WERI-Rb-1 (cell line): ENCODE measurements at regions not wholly inside any gene's neighbourhood (a gene's known extent, or its start where the extent isn't known, plus 50 kb on each side); places are given as distances from the start of the nearest gene placed in this dataset.

Experiments used
- DNase-seq: peaks from one replicate; pipeline ENCODE4 v3.0.0-alpha.2; 2020
- H3K27ac ChIP-seq: fragments of 250-450 bp; sonication (Bioruptor Pico); 2 replicates; pipeline ENCODE4 v1.5.1; 2020; ENCODE audit warnings: mild to moderate bottlenecking, moderate library complexity
- H3K27me3 ChIP-seq: fragments of 250-450 bp; sonication (Bioruptor Pico); 2 replicates; pipeline ENCODE4 v1.5.1; 2021; ENCODE audit warnings: mild to moderate bottlenecking, low read depth, moderate library complexity; ENCODE audit not compliant: insufficient read depth, severe bottlenecking
- H3K36me3 ChIP-seq: fragments of 250-450 bp; sonication (Bioruptor Pico); 2 replicates; pipeline ENCODE4 v1.5.1; 2020; ENCODE audit warnings: mild to moderate bottlenecking, moderate library complexity
- H3K4me3 ChIP-seq: 2 replicates; pipeline ENCODE4 v1.5.1; 2011; ENCODE audit warnings: low read depth, mild to moderate bottlenecking, control low read depth, low read length
- H3K9me3 ChIP-seq: fragments of 250-450 bp; sonication (Bioruptor Pico); 2 replicates; pipeline ENCODE4 v1.5.1; 2021; ENCODE audit warnings: mild to moderate bottlenecking, moderate library complexity; ENCODE audit not compliant: severe bottlenecking
- TF ChIP-seq, protein P1 (sequence below): IDR thresholded peaks from 2 replicates; pipeline ENCODE4 v1.5.1; 2011; ENCODE audit warnings: low read depth, mild to moderate bottlenecking, control low read depth, inconsistent platforms, low read length

DNA sequence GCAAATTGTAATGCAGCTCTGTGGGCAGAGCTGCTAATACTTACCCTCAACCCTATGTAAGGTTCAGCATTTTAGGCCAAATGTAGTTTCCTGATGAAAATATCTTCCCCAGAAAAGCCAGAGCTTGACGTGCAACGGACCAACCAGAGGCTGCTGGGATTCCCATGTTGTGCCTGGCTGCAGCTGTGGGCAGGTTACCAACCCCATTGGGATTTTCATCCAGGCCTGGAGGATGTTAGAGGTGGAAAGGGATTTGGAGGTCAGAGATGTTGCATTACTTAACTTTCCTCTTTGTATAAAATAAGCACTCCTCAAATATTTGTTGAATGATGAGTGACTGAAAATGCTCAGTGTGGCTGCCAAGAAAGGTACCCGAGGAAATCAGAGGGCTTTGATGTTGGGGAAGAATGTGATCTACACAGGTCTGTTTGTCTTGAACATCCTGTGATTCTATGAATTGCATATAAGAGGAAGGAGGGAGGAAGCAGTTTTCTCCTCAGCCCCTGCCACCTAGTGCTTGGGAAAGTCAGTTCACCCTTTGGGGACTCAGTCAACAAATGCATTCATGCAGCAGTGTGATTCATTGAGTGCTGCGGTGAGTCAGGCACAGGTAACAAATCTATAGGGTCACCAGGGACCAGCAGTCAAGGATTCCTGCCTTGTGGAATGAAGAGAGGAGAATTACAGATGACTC, 487.2 kb downstream of the RPS24 start:
- peak; percentile 49 for DNase-seq

DNA sequence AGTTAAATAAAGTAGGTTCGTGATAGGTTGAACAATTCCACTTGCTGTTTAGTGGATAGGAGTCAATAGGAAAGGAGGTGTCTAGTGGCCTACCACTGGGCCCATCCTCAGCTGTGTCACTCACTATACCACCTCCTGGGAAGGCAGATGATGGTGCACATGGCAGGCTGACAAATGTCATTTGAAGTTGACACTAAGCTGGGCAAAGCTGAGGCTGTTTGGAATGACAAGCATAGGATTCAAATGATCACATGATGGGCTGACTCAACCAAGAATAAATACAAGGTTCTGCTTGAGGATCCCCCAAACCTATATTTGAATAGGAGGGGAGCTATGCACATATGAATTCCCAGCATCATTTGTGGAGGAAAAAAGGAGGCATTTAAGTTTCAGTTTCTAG, 489.8 kb downstream of the RPS24 start:
- no peak overlapping the region for H3K27ac ChIP-seq

More for the DNA sequence above, 487.2 kb downstream of the RPS24 start:
- Histone ChIP-seq H3K9me3 (no peaks in the 10 kb centered on the region), H3K36me3 (no peaks in the 10 kb centered on the region), H3K4me3 (no peak overlapping the region), H3K27ac (no peak overlapping the region), H3K27me3 (no peaks in the 10 kb centered on the region)
- TF ChIP-seq, protein P1, sequence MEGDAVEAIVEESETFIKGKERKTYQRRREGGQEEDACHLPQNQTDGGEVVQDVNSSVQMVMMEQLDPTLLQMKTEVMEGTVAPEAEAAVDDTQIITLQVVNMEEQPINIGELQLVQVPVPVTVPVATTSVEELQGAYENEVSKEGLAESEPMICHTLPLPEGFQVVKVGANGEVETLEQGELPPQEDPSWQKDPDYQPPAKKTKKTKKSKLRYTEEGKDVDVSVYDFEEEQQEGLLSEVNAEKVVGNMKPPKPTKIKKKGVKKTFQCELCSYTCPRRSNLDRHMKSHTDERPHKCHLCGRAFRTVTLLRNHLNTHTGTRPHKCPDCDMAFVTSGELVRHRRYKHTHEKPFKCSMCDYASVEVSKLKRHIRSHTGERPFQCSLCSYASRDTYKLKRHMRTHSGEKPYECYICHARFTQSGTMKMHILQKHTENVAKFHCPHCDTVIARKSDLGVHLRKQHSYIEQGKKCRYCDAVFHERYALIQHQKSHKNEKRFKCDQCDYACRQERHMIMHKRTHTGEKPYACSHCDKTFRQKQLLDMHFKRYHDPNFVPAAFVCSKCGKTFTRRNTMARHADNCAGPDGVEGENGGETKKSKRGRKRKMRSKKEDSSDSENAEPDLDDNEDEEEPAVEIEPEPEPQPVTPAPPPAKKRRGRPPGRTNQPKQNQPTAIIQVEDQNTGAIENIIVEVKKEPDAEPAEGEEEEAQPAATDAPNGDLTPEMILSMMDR = peak; percentile 52

DNA sequence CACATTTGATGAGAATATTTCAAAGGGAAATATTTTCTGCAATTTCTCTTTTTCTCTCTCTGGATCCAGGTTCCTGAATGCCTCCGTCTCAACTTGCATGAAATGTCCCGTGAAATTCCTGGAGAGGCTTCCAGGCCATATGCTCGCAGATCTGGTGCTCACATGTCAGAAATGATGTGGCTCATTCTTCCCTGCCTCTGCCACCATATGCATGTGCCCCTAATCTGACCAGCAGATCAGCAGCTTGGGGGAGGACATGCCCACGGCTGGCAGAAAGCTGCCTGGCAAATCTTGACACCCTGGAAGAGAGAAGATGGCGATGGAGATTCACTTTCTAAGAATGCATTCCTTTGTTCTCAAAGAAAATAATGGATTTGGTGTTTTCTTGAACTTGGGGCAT, 490.7 kb downstream of the RPS24 start:
- Histone ChIP-seq H3K4me3 (no peak overlapping the region), H3K27me3 (no peaks in the 10 kb centered on the region), H3K36me3 (no peaks in the 10 kb centered on the region), H3K9me3 (no peaks in the 10 kb centered on the region), H3K27ac (no peak overlapping the region)
- DNase-seq = no peak
- TF ChIP-seq, protein P1 = no peak

More for the DNA sequence above, 489.8 kb downstream of the RPS24 start:
- H3K4me3 ChIP-seq = no peak overlapping the region
- TF ChIP-seq, protein P1 = no peak
- H3K36me3 ChIP-seq = no peaks in the 10 kb centered on the region
- no peak for DNase-seq
- no peaks in the 10 kb centered on the region for H3K9me3 ChIP-seq
- H3K27me3 ChIP-seq = no peaks in the 10 kb centered on the region

DNA sequence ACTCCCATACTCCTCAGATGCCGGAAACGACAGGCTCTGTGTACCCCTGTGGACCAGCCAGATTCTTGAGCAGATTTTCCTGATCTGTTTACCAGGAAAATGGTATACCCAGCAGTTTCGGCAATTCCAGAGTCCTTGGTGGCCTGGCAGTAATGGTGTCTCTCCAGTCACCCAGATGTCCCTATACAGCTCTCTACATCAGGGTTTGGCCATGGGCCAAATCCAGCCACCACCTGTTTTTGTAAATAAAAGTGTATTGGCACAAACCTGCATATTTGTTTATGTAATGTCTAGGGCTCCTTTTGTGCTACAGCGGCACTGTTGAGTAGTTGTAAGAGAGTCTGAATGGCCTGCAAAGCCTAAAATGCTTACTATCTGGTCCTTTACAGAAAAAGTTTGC, 491.3 kb downstream of the RPS24 start:
- Histone ChIP-seq H3K27me3 (no peaks in the 10 kb centered on the region), H3K36me3 (no peaks in the 10 kb centered on the region), H3K27ac (no peak overlapping the region), H3K4me3 (no peak overlapping the region), H3K9me3 (no peaks in the 10 kb centered on the region)
- TF ChIP-seq, protein P1 = no peak
- no peak for DNase-seq

DNA sequence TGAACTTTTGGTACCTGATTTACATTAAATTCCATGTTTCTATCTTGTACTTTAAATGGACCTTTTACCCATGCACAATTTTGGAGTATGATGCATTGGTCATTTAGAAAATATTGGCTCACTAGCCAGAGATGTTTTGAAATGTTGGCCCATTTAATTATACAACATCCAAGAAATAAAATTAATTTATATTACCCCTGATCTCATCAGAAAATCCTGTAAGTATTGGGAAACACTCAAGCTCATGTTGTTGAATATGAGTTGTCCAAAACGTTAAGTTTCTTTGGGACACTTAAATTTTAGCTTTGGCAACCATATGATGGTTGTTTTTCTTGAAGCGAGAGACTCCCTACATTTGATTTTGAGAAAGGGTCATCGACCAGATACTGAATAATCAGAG, 492.7 kb downstream of the RPS24 start:
- Histone ChIP-seq H3K4me3 (no peak overlapping the region), H3K36me3 (no peaks in the 10 kb centered on the region), H3K27me3 (no peaks in the 10 kb centered on the region), H3K9me3 (no peaks in the 10 kb centered on the region), H3K27ac (no peak overlapping the region)
- TF ChIP-seq, protein P1 = no peak
- DNase-seq = no peak

DNA sequence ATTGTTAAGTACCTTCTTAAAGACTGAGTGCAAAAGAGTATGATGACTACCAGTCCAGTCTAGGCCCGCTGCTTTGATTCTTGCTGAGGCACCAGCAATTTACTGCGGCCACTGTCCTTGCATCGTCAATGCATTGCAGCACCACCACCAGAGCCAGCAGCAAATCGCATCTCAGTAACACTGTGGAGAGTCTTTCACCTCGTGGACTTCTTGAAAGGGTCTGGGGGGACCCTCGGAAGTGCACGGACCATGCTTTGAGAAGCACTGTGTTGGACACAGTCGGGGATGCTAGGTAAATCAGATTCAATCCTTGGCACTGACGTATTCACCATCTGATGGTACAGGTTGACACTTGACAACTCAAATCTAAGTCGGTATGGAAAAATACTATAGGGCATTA, 493.6 kb downstream of the RPS24 start:
- DNase-seq = no peak
- H3K27ac ChIP-seq = no peak overlapping the region
- TF ChIP-seq, protein P1 = no peak
- H3K36me3 ChIP-seq = no peaks in the 10 kb centered on the region
- H3K4me3 ChIP-seq = no peak overlapping the region
- H3K27me3 ChIP-seq = no peaks in the 10 kb centered on the region
- no peaks in the 10 kb centered on the region for H3K9me3 ChIP-seq
